PFSK-1 (cell line): ENCODE measurements at regions not wholly inside any gene's neighbourhood (a gene's known extent, or its start where the extent isn't known, plus 50 kb on each side); places are given as distances from the start of the nearest gene placed in this dataset.

Experiments
- FOXP2 ChIP-seq: optimal IDR thresholded peaks from 2 replicates; pipeline ENCODE3; 2011; ENCODE audit warnings: borderline replicate concordance, control low read depth, inconsistent platforms; ENCODE audit not compliant: insufficient read depth; ENCODE audit errors: extremely low read length, extremely low read depth
- POLR2AphosphoS5 ChIP-seq: IDR thresholded peaks from 2 replicates; pipeline ENCODE4 v1.6.1; 2012; ENCODE audit warnings: low read depth, mild to moderate bottlenecking, control low read depth, low read length, moderate library complexity
- REST ChIP-seq, 2 experiments: IDR thresholded peaks; 2 replicates each; pipeline versions ENCODE4 v1.6.1 to v1.8.0; 2011 to 2012; ENCODE audit warnings: low read depth in 2 of 2, low read length in 2 of 2, control low read depth in 1 of 2, inconsistent platforms in 1 of 2, mild to moderate bottlenecking in 1 of 2, moderate library complexity in 1 of 2; ENCODE audit not compliant: insufficient read depth in 1 of 2
- SIN3A ChIP-seq: IDR thresholded peaks from 2 replicates; pipeline ENCODE4 v1.6.1; 2012; ENCODE audit warnings: mild to moderate bottlenecking, low read length, moderate library complexity, borderline replicate concordance; ENCODE audit not compliant: insufficient read depth
- TAF1 ChIP-seq: IDR thresholded peaks from 2 replicates; pipeline ENCODE4 v1.6.1; 2012; ENCODE audit warnings: low read length, control low read depth, borderline replicate concordance; ENCODE audit not compliant: insufficient read depth

- TF ChIP-seq FOXP2 (no peak), POLR2AphosphoS5 (no peak), REST (IDR thresholded peaks at IDR 0.05; ENCODE audit: insufficient read depth in 1 of 2, low read depth in 2 of 2, low read length in 2 of 2) (no peak), TAF1 (no peak), SIN3A (no peak)
These were observed 72.0 kb upstream of the KSR1 start for GRCh38 chr17:27384261-27384701.

- TF ChIP-seq POLR2AphosphoS5 = no peak
- no peak for TF ChIP-seq TAF1
- no peak for TF ChIP-seq FOXP2
- no peak for TF ChIP-seq REST (IDR thresholded peaks at IDR 0.05; ENCODE audit: insufficient read depth in 1 of 2, low read depth in 2 of 2, low read length in 2 of 2)
- TF ChIP-seq SIN3A = no peak
These were observed 71.5 kb upstream of the KSR1 start for GRCh38 chr17:27384726-27385125.

GRCh38 chr17:27385626-27386025 is 70.6 kb upstream of the KSR1 start:
- TF ChIP-seq REST (IDR thresholded peaks at IDR 0.05; ENCODE audit: insufficient read depth in 1 of 2, low read depth in 2 of 2, low read length in 2 of 2) (no peak), FOXP2 (no peak), SIN3A (no peak), TAF1 (no peak), POLR2AphosphoS5 (no peak)

- TF ChIP-seq POLR2AphosphoS5 = no peak
- no peak for TF ChIP-seq SIN3A
- no peak for TF ChIP-seq REST (IDR thresholded peaks at IDR 0.05; ENCODE audit: insufficient read depth in 1 of 2, low read depth in 2 of 2, low read length in 2 of 2)
- TF ChIP-seq FOXP2 = no peak
- TF ChIP-seq TAF1 = no peak
These were observed 69.8 kb upstream of the KSR1 start for GRCh38 chr17:27386206-27387075.
